Activated naive CD8-positive, alpha-beta T cell treated with anti-CD3 and anti-CD28 coated beads for 36 hours (primary cell): ENCODE measurements at regions not wholly inside any gene's neighbourhood (a gene's known extent, or its start where the extent isn't known, plus 50 kb on each side); places are given as distances from the start of the nearest gene placed in this dataset.
"Not testable (repeated sequence)": the region's sequence is repeated elsewhere in the genome, so short reads cannot be mapped to it uniquely, and the experiment has no call there.

Experiments used
- DNase-seq: peaks from one replicate; pipeline ENCODE4 v3.0.0; 2021
- H3K27ac Mint-ChIP-seq: one replicate; pipeline ENCODE4 v1.8.0; 2022; ENCODE audit warnings: mild to moderate bottlenecking, moderate library complexity, mixed read lengths
- H3K27me3 Mint-ChIP-seq: one replicate; pipeline ENCODE4 v1.8.0; 2022; ENCODE audit warnings: mild to moderate bottlenecking, mixed read lengths
- H3K36me3 Mint-ChIP-seq: one replicate; pipeline ENCODE4 v1.8.0; 2021; ENCODE audit warnings: mild to moderate bottlenecking, mixed read lengths
- H3K4me1 Mint-ChIP-seq: one replicate; pipeline ENCODE4 v1.8.0; 2021; ENCODE audit warnings: mixed read lengths
- H3K4me3 Mint-ChIP-seq: one replicate; pipeline ENCODE4 v1.8.0; 2022; ENCODE audit warnings: mild to moderate bottlenecking, moderate library complexity, mixed read lengths
- H3K9me3 Mint-ChIP-seq: one replicate; pipeline ENCODE4 v1.8.0; 2022; ENCODE audit warnings: mixed read lengths

DNA sequence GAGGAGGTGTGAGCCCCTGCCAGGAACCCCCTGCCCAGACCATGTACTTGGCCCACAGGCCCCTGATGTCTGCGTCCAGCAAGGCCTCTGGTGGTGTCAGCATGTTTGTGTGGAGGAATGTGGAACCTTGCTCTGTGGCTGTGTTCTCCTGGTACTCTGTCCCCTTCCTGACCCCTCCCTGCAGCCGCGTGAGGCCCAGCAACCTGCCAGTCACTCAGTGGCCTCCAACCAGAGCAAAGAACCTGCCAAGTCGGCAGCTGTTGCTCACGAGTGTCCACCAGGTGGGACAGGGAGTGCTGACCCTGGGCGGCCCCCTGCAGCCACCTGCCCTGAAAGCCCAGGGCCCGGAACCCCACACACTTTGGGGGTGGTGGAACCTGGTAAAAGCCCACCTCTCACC is 65.6 kb upstream of the COBL start:
- H3K36me3 Mint-ChIP-seq, H3K9me3 Mint-ChIP-seq, H3K27ac Mint-ChIP-seq, H3K4me3 Mint-ChIP-seq, H3K27me3 Mint-ChIP-seq, H3K4me1 Mint-ChIP-seq, DNase-seq: not testable (repeated sequence)

DNA sequence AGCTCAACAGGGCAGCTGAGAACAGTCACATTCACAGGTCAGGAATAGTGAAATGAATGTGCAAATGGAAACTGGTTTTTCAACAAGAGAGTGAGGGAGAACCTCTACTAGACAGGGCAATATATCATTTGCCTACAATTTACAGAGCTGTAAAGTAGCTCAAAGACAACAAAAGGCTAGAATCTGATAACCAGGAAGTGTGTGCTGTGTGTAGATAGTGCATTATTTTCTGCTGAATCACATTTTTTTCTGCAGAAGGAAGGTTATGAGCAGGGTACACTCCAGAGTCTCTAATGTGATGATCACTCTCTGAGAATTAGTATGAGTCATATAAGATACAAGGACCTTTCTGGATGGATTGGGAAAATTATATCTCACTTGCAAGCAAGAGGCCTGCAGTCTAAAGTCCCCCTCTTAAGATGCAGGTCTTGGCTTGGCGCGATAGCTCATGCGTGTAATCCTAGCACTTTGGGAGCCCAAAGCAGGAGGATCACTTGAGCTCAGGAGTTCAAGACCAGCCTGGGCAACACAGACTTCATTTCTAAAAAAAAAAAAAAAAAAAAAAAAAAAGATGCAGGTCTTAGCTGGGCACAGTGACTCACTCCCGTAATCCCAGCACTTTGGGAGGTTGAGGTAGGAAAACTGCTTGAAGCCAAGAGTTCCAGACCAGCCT is 59.9 kb upstream of the COBL start:
- Mint-ChIP-seq H3K27me3 (no peaks in the 10 kb centered on the region), H3K36me3 (no peaks in the 10 kb centered on the region), H3K27ac (no peak overlapping the region), H3K4me1 (no peaks in the 10 kb centered on the region), H3K9me3 (no peaks in the 10 kb centered on the region), H3K4me3 (no peak overlapping the region)
- no peak for DNase-seq

DNA sequence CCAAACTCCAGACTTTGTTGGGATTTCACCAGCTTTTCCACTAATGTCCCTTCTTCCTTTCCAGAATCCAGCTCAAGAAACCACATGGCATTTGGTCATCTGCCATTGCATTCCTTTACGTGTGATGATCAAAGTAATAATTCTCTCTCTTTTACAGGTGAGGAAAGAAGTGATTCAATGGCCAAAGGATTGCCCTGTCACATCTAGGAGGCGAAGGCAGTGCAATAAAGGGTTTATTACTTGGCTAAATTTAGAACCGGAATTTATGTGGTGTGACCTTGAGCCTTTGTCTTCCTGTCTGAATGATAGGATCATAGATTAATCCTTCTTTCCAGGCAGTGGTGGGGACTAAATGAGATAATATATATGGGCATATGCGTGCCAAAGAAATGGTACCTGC is 58.3 kb upstream of the COBL start:
- H3K27me3 Mint-ChIP-seq = peaks cover 1% of the 10 kb centered on the region
- no peak overlapping the region for H3K4me3 Mint-ChIP-seq
- no peak overlapping the region for H3K27ac Mint-ChIP-seq
- H3K9me3 Mint-ChIP-seq = no peaks in the 10 kb centered on the region
- no peaks in the 10 kb centered on the region for H3K4me1 Mint-ChIP-seq
- no peaks in the 10 kb centered on the region for H3K36me3 Mint-ChIP-seq
- no peak for DNase-seq

DNA sequence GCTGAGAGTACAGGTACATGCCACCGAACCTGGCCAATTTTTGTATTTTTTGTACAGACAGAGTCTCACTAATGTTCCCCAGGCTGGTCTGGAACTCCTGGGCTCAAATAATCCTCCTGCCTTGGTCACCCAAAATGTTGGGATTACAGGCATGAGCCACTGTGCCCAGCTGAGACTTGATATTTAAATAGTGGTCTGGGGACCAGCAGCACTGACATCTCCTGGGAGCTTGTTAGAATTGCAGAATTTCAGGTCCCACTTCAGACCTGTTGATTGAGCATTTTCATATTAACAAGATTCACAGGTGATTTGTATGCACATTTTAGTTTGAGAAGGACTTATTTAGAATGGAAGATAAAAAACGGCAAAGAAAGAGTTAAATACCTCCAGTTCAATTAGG is 57.0 kb upstream of the COBL start:
- not testable (repeated sequence) for H3K36me3 Mint-ChIP-seq, H3K4me3 Mint-ChIP-seq, H3K4me1 Mint-ChIP-seq, H3K27ac Mint-ChIP-seq, H3K9me3 Mint-ChIP-seq, H3K27me3 Mint-ChIP-seq, DNase-seq

DNA sequence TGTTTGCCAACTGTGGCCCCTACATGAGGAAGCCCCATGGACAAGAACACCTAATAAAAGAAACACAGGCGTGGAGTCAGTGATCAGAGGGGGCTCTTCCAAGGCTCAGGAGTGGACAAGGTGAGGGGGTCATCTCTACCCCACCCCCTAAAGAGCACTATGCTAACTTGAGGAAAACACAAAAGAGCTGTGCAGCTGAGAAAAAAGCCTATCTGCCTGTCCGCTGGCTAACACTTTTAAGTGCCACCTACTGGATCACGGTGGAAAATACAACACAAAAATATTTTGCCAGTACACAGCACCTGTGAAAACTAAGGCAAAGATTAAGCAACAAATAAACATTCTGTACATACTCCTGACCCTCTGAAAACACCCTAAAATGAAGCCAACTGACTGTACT is 53.1 kb upstream of the COBL start:
- peaks cover 3% of the 10 kb centered on the region for H3K27me3 Mint-ChIP-seq
- H3K4me1 Mint-ChIP-seq = no peaks in the 10 kb centered on the region
- H3K36me3 Mint-ChIP-seq = no peaks in the 10 kb centered on the region
- H3K9me3 Mint-ChIP-seq = no peaks in the 10 kb centered on the region
- DNase-seq = no peak
- no peak overlapping the region for H3K4me3 Mint-ChIP-seq
- no peak overlapping the region for H3K27ac Mint-ChIP-seq

DNA sequence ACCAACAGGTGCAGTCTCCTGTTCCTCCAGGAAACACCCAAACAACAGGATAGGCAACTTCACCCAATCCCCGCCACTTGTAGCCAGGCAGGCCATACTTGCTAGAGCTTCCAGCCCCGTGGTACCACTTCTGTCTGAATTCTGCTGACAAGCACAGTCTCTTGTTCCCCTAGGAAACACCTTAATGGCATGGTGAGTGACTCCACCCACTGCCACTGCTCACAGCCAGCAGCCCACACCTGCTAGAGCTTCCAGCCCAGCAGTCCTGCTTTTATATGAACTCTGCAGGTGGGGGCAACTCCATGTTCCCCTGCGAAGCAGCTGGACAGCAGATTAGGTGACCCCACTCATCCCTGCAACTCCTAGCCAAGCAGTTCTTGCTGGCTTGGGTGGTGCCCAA is 52.6 kb upstream of the COBL start:
- H3K36me3 Mint-ChIP-seq, H3K4me1 Mint-ChIP-seq: not testable (repeated sequence)

DNA sequence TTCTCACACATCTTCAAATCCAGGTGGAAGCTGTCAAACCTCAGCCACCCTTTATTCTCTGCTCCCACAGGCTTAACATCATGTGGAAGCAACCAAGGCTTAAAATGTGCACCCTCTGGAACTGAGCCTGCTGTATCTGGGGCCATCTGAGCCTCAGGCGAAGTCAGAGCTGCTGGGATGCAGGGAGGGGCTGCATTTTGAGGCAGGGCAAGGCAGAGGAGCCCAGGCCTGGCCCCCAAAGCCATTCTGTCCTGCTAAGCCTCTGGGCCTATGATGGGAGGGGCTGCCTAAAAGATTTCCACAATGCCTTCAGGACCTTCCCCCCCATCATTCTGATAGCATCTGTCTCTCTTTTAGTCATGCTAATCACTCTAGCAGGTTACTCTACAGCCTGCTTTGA is 51.7 kb upstream of the COBL start:
- Mint-ChIP-seq H3K4me1 (no peaks in the 10 kb centered on the region), H3K27ac (no peak overlapping the region), H3K9me3 (no peaks in the 10 kb centered on the region), H3K36me3 (no peaks in the 10 kb centered on the region), H3K4me3 (no peak overlapping the region), H3K27me3 (peaks cover 3% of the 10 kb centered on the region)
- no peak for DNase-seq

More for the DNA sequence above, 52.6 kb upstream of the COBL start:
- DNase-seq, H3K4me3 Mint-ChIP-seq, H3K27ac Mint-ChIP-seq, H3K9me3 Mint-ChIP-seq, H3K27me3 Mint-ChIP-seq: not testable (repeated sequence)

DNA sequence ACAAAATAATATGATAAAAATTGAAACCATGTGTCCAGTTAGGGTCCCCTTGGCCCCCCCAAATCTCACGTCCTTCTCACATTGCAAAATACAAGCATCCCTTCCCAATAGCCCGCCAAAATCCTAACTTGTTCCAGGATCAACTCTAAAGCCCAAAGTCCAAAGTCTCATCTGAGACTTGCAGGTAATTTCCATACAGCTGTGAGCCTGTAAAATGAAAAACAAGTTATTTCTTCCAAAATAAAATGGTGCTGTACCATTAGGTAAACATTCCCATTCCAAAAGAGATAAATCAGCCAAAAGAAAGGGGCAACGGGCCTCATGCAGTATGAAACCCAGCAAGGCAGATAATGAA is 51.0 kb upstream of the COBL start:
- Mint-ChIP-seq H3K4me1 (no peaks in the 10 kb centered on the region), H3K36me3 (no peaks in the 10 kb centered on the region), H3K4me3 (no peak overlapping the region), H3K27ac (no peak overlapping the region), H3K27me3 (peaks cover 3% of the 10 kb centered on the region), H3K9me3 (peaks cover 2% of the 10 kb centered on the region)
- DNase-seq = no peak

DNA sequence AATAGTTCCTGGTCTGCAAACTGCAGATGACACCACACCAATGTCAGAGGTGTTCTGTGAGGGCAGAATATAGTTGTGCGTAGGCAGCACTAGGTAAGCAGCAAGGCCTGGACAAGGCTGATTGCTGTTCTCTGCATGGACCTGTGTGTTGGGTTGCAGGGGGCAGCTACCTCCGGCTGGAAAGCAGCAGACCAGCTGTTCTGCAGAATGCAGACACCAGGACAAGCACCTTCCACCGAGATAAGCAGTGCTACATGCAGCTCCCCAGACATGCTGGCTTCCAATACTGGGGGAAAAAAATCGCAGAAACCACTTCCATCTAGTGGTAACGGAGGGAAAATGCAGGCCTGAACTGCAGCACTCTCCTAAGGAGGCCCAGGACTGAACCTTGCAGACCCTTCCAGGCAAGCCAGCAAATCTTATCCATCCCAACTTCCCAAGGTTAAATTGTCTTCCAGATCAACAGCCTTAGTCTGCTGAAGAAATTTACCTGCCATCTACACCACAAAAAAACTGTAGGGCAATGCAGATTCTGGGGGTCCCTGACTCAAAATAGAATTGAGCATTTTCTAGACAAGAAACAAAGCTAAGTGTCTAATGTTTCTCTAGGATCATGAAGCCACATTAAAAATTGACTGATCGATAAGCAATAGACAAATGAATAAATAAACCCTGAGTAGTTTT is 50.5 kb upstream of the COBL start:
- Mint-ChIP-seq H3K4me3 (no peak overlapping the region), H3K27ac (no peak overlapping the region), H3K9me3 (peaks cover 2% of the 10 kb centered on the region), H3K27me3 (peaks cover 3% of the 10 kb centered on the region), H3K4me1 (no peaks in the 10 kb centered on the region), H3K36me3 (no peaks in the 10 kb centered on the region)
- DNase-seq = no peak
